ENCODE measurements at regions not wholly inside any gene's neighbourhood (a gene's known extent, or its start where the extent isn't known, plus 50 kb on each side); places are given as distances from the start of the nearest gene placed in this dataset.

GRCh38 chr3:170762064-170762463 is 107.9 kb downstream of the RPL22L1 start:
- Histone ChIP-seq H3K4me1 (ENCODE audit: control insufficient read depth, insufficient read depth, low read length) (no peaks in the 10 kb centered on the region), H3K36me3 (ENCODE audit: control insufficient read depth in 2 of 2, insufficient read depth in 1 of 2, low read length in 2 of 2) (no peaks in the 10 kb centered on the region), H3K27ac (ENCODE audit: extremely low read depth, low read depth, low read length) (no peak overlapping the region), H3K4me3 (ENCODE audit: low read depth, low read length) (no peak overlapping the region), H3K9me3 (ENCODE audit: control insufficient read depth, insufficient read depth, low read depth, low read length) (no peaks in the 10 kb centered on the region)
- no peak for TF ChIP-seq ZNF701 (tag by site-specific recombination; IDR thresholded peaks at IDR 0.05)
- TF ChIP-seq ZNF335 (tag by site-specific recombination; conservative IDR thresholded peaks at IDR 0.05) = no peak
- no peak for TF ChIP-seq ZNF600 (tag by site-specific recombination; IDR thresholded peaks at IDR 0.05)
- no peak for TF ChIP-seq ZNF266 (tag by site-specific recombination; IDR thresholded peaks at IDR 0.05; ENCODE audit: low read depth)
- TF ChIP-seq, protein P1, sequence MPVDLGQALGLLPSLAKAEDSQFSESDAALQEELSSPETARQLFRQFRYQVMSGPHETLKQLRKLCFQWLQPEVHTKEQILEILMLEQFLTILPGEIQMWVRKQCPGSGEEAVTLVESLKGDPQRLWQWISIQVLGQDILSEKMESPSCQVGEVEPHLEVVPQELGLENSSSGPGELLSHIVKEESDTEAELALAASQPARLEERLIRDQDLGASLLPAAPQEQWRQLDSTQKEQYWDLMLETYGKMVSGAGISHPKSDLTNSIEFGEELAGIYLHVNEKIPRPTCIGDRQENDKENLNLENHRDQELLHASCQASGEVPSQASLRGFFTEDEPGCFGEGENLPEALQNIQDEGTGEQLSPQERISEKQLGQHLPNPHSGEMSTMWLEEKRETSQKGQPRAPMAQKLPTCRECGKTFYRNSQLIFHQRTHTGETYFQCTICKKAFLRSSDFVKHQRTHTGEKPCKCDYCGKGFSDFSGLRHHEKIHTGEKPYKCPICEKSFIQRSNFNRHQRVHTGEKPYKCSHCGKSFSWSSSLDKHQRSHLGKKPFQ (tag by site-specific recombination; IDR thresholded peaks at IDR 0.05) = no peak
- TF ChIP-seq ZNF530 (tag by site-specific recombination; IDR thresholded peaks at IDR 0.05; ENCODE audit: low read depth) = no peak
- TF ChIP-seq ZNF416 (tag by site-specific recombination; IDR thresholded peaks at IDR 0.05) = no peak
- TF ChIP-seq KLF17 (tag by site-specific recombination; IDR thresholded peaks at IDR 0.05) = no peak
- TF ChIP-seq REPIN1 (tag by site-specific recombination; IDR thresholded peaks at IDR 0.05; ENCODE audit: low read depth) = no peak
- TF ChIP-seq, protein P2, sequence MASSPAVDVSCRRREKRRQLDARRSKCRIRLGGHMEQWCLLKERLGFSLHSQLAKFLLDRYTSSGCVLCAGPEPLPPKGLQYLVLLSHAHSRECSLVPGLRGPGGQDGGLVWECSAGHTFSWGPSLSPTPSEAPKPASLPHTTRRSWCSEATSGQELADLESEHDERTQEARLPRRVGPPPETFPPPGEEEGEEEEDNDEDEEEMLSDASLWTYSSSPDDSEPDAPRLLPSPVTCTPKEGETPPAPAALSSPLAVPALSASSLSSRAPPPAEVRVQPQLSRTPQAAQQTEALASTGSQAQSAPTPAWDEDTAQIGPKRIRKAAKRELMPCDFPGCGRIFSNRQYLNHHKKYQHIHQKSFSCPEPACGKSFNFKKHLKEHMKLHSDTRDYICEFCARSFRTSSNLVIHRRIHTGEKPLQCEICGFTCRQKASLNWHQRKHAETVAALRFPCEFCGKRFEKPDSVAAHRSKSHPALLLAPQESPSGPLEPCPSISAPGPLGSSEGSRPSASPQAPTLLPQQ (tag by site-specific recombination; IDR thresholded peaks at IDR 0.05) = no peak
- no peak for TF ChIP-seq KLF7 (tag by site-specific recombination; IDR thresholded peaks at IDR 0.05; ENCODE audit: borderline replicate concordance)
- TF ChIP-seq ZSCAN18 (tag by site-specific recombination; IDR thresholded peaks at IDR 0.05) = no peak
- no peak for TF ChIP-seq HIC1 (tag by site-specific recombination; IDR thresholded peaks at IDR 0.05)
- no peak for TF ChIP-seq ZFP41 (tag by site-specific recombination; IDR thresholded peaks at IDR 0.05; ENCODE audit: borderline replicate concordance)
- no peak for TF ChIP-seq ZNF501 (tag by site-specific recombination; IDR thresholded peaks at IDR 0.05)
- no peak for TF ChIP-seq ZNF155 (tag by site-specific recombination; IDR thresholded peaks at IDR 0.05)
- TF ChIP-seq SP7 (tag by site-specific recombination; IDR thresholded peaks at IDR 0.05) = no peak
- TF ChIP-seq ZNF169 (tag by site-specific recombination; IDR thresholded peaks at IDR 0.05) = no peak
- POLR2A ChIA-PET = no interaction called here
- CTCF ChIA-PET = no interaction called here

- H3K9me3 ChIP-seq (ENCODE audit: control insufficient read depth, insufficient read depth, low read depth, low read length) = no peaks in the 10 kb centered on the region
- H3K27ac ChIP-seq (ENCODE audit: extremely low read depth, low read depth, low read length) = no peak overlapping the region
- no peak overlapping the region for H3K4me3 ChIP-seq (ENCODE audit: low read depth, low read length)
- H3K36me3 ChIP-seq (ENCODE audit: control insufficient read depth in 2 of 2, insufficient read depth in 1 of 2, low read length in 2 of 2) = no peaks in the 10 kb centered on the region
- no peaks in the 10 kb centered on the region for H3K4me1 ChIP-seq (ENCODE audit: control insufficient read depth, insufficient read depth, low read length)
- POLR2A ChIA-PET = no interaction called here
- CTCF ChIA-PET = no interaction called here
- TF ChIP-seq ZNF366 (tag by site-specific recombination; conservative IDR thresholded peaks at IDR 0.05) = no peak
- TF ChIP-seq, protein P3, sequence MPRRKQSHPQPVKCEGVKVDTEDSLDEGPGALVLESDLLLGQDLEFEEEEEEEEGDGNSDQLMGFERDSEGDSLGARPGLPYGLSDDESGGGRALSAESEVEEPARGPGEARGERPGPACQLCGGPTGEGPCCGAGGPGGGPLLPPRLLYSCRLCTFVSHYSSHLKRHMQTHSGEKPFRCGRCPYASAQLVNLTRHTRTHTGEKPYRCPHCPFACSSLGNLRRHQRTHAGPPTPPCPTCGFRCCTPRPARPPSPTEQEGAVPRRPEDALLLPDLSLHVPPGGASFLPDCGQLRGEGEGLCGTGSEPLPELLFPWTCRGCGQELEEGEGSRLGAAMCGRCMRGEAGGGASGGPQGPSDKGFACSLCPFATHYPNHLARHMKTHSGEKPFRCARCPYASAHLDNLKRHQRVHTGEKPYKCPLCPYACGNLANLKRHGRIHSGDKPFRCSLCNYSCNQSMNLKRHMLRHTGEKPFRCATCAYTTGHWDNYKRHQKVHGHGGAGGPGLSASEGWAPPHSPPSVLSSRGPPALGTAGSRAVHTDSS (tag by site-specific recombination; IDR thresholded peaks at IDR 0.05) = no peak
- TF ChIP-seq IKZF3 (tag by site-specific recombination; IDR thresholded peaks at IDR 0.05) = no peak
- TF ChIP-seq ZNF791 (tag by site-specific recombination; IDR thresholded peaks at IDR 0.05) = no peak
- TF ChIP-seq ZNF843 (tag by site-specific recombination; IDR thresholded peaks at IDR 0.05) = no peak
- no peak for TF ChIP-seq MEIS1 (CRISPR knock-in tag; IDR thresholded peaks at IDR 0.05; ENCODE audit: borderline replicate concordance)
- TF ChIP-seq, protein P4, sequence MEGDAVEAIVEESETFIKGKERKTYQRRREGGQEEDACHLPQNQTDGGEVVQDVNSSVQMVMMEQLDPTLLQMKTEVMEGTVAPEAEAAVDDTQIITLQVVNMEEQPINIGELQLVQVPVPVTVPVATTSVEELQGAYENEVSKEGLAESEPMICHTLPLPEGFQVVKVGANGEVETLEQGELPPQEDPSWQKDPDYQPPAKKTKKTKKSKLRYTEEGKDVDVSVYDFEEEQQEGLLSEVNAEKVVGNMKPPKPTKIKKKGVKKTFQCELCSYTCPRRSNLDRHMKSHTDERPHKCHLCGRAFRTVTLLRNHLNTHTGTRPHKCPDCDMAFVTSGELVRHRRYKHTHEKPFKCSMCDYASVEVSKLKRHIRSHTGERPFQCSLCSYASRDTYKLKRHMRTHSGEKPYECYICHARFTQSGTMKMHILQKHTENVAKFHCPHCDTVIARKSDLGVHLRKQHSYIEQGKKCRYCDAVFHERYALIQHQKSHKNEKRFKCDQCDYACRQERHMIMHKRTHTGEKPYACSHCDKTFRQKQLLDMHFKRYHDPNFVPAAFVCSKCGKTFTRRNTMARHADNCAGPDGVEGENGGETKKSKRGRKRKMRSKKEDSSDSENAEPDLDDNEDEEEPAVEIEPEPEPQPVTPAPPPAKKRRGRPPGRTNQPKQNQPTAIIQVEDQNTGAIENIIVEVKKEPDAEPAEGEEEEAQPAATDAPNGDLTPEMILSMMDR (tag by site-specific recombination; IDR thresholded peaks at IDR 0.05) = no peak
Measured at GRCh38 chr3:170761103-170761502, 108.9 kb downstream of the RPL22L1 start.

Measured in HEK293 (cell line).